ENCODE measurements at regions not wholly inside any gene's neighbourhood (a gene's known extent, or its start where the extent isn't known, plus 50 kb on each side); places are given as distances from the start of the nearest gene placed in this dataset.
"Not testable (repeated sequence)": the region's sequence is repeated elsewhere in the genome, so short reads cannot be mapped to it uniquely, and the experiment has no call there.

DNA sequence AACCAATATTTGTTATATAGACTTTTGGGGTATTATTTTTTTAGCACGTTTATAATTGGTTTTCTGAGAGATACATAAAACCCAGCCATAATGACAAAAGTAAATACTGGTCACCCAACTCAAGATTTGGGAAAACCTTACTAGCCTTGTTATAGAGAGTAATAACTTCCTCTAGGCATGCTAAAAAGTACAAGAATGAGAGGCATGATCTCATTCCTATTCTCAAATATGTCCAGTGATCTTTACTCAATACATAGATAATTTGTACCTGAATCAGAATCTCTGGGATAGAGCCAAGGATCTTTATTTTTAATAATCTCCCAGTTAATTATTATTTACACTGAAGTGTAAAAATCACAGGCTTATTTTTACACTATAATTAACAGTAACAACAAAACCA is 395.5 kb downstream of the TGIF2LY start:
- not testable (repeated sequence) for DNase-seq

DNA sequence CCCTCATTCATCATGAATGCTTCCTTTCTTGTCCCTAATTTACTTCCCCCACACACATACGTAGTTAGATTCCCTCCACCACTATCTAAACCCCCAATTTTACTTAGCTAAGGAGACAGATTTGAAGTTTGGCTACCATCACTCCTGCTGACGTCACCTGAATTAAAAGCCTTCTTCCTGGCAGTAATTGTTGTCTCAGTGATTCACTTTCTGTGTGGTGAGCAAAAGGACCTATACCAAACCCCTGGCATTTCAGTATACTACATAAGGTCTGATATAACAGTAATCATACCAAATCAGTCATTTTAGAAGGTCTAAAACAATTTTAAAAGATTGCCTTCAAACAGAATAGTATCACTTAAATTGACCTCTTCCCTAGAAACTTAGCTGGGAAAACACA is 396.1 kb downstream of the TGIF2LY start:
- not testable (repeated sequence) for DNase-seq

DNA sequence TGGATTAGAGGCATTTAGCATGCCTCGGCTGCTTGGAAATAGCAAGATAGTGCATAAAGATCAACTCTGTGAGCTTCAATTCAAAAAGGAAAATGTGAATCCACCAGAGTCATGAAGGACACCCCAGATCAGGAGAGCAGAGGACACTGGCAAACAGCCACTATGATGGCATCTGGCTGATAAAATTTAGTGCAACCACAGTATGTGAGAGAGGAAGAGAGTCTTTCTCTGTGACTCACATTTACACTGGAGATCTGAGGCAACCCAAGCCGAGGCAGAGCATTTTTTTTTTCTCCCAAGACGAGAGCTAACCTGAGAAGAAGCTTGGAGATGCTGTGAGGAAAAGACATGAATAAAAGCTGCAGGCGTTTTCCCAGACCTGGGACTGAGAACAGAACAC is 401.9 kb downstream of the TGIF2LY start:
- peak; percentile 2 for DNase-seq

DNA sequence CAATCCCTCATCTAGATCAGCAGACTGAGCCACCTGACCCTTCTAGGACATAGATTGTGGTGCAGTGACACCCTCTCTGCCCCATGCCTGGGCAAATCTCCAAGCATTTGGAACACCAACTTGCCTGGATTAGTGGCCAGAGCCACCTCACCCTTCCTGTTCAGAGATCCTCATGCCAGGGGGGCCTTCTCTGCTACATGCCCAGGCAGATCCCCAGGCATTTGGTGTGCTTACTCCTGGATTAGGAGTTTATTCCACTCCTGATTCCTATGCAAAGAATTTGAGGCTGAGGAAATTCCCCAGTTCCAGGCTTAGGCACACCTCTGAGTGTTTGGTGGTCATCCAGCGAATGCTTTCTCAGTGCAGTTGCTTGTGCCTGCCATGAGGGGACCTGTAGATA is 402.9 kb downstream of the TGIF2LY start:
- not testable (repeated sequence) for DNase-seq
